GM21526 (cell line): ENCODE measurements at regions not wholly inside any gene's neighbourhood (a gene's known extent, or its start where the extent isn't known, plus 50 kb on each side); places are given as distances from the start of the nearest gene placed in this dataset.

Source experiments
- ATAC-seq: cut with Tn5 transposase; IDR thresholded peaks from one replicate; pipeline ENCODE4 v1.9.1; 2021; ENCODE audit warnings: moderate library complexity; ENCODE audit not compliant: unreplicated experiment, low FRiP score

DNA sequence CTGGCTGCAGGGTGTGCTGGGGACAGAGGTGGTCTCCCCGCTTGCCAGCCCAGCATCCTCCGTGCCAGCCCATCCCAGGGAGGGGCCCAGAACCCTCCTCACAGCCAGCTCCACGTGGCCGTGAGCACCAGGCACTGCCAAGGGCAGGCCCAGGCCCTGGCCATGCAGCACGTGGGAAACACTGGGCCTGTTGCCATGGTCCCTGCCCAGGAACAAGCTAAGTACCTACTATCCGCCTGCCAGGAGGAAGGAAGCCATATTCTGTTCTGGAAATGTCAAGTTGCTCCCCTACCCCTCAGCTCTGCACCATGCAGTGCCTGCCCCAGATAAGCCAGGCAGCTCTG lies 250.6 kb downstream of the CYP26B1 start:
- no peak for ATAC-seq

DNA sequence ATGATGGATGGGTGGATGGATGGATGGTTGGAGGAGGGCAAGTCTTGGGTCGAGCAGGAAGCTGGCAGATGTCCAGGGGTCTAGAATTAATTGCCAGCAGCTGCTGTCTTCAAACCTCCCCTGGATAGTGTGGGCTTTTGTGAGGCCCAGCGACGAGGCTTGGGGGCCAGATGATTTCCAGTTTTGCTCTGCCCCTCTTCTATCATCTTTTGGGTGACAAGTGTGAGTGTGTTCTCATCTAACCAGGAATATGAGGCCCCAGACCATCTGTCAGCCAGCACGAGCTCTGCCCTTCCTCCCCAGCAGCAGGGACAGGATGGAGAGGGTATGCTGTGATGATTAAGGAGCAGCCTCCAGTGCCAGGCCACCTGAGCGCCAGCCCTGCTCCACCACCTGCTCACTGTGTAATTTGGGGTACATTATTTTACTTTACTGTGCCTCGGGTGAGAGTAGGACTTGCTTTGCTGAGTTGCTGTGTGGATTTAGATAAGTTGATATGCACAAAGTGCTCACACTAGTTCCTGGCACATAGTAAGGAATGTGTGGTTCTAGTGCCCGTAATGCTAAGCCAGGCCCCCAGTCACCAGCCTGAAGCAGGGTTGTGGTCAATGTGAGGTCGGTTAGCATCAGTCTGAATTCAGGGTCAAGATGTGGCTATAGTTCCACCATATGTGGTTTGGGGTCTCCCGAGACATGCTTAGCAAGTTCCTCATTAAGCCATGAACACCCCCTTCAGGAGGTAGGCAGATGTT lies 251.1 kb downstream of the CYP26B1 start:
- ATAC-seq, result no peak

GRCh38 chr2:71895320-71896161 lies 252.1 kb downstream of the CYP26B1 start:
- ATAC-seq, result no peak

DNA sequence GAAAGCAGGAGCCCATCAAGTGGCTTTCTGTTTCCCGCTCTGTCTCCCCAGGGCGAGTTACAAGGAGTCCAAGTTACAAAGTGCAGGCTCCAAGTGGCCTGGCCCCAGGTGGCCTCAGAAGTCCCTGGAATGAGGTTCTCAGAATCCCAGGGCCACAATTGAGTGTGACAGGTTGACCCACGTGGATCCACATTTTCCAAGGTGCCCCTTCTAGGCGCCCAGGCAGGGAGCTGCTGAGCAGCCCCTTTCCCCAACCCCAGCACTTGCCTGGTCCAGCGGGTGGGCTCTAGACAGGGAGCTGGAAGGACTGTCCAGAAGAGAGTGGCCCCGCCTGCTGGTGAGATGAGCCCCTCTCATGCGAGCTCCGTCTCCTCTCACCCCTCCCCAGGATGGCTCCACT lies 253.4 kb downstream of the CYP26B1 start:
- ATAC-seq, result no peak

- ATAC-seq, result no peak
Measured at GRCh38 chr2:71893646-71894045, 254.0 kb downstream of the CYP26B1 start.

DNA sequence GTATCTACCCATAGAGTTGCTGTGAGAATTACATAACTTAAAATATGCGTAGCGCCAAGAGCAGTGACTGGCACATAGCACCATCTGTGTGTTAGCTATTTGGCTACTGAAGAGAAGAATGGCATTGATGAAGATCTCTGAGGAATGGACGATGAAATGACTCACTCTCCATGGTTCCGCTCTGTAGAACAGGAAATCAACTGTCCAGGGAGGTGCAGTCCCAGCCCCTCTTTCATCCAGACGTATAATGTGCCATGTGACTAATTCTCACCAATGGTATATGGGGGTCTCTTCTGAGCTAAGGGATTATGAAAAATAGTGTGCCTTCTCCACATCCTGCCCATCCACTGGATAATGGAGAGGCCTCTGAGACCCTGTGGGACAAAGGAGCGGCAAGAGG lies 254.8 kb downstream of the CYP26B1 start:
- no peak for ATAC-seq

- ATAC-seq, result no peak
Measured at GRCh38 chr2:71892423-71892730, 255.3 kb downstream of the CYP26B1 start.

DNA sequence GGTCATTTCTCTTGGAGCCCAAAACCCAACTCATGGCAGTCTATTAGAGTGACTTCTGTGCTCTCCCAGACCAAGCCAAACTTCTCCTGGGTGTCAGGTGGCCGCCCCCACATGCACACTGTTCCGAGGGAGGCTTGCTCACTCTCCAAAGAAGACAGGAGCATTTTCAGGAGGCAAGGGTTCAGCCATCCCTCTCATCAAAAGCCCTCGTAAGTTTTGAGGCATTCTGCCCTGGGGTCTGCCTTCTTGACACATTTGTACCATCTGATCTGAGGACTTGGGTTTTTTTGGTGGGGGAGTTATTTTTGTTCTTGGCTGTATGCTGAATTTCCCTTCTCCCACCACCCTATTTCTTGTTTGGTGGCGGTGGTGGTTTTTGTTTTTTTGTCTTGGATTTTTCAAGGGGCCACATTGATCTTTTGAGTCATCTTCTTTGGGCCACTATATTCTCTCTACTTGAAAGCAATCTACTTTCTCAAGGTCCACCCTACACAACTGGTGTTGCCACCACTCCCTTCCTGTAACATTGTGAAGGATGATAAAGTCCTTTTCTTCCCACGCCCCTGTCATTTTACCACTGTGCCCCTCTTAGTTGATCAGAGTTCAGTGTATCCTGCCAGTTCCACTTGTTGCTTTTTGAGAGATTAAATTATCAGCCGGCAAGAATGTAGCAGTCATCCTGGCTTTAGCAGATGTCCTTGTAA lies 255.8 kb downstream of the CYP26B1 start:
- ATAC-seq, result no peak

GRCh38 chr2:71891155-71891554 lies 256.5 kb downstream of the CYP26B1 start:
- ATAC-seq, result no peak

GRCh38 chr2:71889759-71890684 lies 257.6 kb downstream of the CYP26B1 start:
- ATAC-seq, result no peak

GRCh38 chr2:71888751-71889445 lies 258.8 kb downstream of the CYP26B1 start:
- no peak for ATAC-seq

DNA sequence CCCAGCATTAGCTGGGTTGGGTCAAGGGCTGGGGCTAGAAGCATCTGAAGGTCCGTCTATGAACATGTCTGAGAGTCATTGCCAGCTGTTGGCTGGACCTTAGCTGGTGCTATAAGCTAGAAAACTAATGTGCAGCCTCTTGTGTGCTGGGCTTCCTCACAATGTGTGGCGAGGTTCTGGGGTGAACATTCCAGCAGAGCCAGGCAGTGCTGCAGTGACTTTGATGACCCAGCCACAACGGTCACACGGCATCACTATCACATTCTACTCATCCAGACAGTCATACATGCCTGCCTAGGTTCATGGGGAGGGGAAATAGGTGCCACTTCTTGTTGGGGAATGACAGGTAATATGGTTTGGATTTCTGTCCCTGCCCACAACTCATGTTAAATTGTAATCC lies 260.5 kb downstream of the CYP26B1 start:
- ATAC-seq, result no peak

DNA sequence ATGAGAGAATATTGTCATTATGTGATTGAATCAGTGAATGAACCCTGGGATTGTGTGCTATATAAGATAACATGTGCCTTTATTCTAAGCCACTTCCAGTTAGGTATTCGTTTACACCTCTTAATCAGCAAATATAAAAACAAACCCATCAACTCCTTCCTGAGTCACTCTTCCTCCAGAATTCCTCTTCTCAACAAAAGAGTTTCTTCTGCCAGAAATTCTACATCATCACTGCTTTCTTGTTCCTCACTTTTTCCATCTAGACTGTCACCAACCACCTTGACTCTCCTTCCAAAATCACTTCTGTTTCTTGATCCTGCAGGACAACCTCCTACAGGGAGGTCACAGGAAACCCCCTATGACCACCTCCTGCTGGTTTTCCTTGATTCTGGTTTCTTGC lies 261.4 kb downstream of the CYP26B1 start:
- ATAC-seq, result no peak

DNA sequence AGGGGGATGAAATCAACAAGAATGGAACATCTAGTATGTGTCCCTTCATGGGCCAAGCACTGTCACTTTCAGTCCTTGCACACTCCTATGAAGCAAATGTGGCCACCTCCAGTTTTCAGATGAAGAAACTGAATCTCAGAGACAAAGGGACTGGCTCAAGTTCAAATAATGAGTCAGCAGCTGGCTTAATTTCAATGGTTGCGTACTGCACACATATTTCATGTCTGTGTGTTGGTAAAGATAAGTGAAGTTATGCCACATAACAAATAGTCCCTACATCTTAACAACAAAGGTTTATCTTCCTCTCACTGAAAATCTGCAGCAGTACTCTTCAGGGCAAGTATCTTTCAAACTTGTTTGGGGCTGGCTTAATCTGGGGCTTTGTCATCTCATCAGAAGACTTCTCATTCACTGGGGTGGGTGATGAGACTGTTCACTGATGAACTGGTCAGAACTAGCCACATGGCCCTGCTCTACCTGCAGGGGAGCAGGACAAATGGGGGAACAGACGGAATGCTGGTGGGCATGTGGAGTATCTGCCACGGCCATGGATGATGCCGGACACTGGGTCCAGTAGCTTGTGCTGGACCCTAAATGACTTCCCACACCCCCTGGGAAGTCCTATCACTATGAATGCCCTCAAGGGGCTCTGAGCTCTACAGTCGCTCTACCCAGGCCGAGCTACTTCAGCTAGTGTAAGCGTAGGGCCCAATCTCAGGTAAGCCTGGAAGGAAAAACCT lies 263.2 kb downstream of the CYP26B1 start:
- ATAC-seq, result no peak

- ATAC-seq, result no peak
Measured at GRCh38 chr2:71882949-71883472, 264.7 kb downstream of the CYP26B1 start.

DNA sequence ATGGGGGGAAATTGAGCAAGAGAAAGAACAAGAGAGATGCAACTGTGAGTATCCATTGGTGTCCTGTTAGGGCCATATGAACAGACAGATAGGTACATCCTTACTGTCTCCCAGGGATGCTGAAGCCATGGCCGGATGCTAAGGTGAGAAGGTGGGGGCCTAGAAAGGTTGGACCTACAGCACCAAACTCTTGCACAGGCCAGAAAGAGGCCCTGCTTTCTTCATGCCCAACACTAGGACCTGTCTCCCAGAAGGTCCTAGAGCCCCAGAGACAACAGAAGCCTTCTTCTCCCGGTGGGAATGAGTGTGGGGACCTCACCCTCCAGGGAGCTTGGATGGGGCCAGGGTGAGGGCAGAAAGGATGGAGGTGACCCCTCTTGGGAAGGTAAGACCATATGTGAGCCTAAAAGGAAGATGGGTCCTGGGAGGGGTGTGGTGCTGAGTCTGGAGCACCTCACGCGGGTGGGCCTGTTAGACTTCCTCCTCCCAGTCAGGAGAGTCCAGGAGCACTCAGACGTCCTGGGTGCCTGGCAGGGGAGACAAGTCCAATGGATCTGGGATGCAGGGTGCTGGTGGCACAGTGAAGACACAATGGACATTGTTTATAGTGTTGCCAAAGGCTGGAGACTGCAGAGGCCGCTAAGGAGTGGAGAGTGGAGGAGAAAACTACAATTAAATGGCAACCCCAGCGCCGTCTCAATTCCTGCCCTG lies 265.3 kb downstream of the CYP26B1 start:
- no peak for ATAC-seq

DNA sequence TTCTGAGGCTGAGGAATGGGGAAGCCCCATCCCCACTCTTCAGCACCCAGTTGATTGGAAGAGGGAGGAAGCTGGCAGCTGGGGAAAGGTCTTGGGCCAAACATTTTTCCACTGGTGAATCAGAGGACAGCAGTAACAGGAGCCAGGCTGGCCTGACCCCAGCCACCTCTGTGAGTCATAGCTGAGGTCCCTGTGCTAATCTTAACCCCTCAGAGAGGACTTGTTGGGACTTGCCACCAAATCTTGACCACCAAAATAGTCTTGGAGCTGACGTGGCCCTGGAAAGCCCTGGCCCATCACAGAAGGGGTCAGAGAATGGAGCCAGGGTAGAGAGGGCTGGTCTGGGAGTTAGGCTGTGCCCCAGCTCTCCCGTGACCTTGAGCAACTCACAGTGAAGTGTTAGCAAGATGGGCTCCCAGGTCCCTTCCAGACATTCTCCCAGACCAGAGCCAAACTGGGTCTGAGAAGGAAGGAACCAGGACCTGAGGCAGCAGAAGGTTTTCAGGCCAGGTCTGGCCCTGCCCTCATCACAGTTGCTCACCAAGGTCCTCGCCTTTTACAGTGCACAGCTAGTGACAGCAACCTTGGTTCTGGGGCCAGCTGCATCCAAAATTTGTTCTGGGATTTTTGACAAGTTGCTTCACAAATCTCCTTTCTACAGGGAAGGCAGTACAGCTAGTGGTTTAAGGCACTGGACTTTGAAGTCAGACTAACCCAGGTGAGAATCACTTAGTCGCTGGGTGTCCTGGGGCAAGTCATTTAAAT lies 266.6 kb downstream of the CYP26B1 start:
- no peak for ATAC-seq

GRCh38 chr2:71880287-71880686 lies 267.4 kb downstream of the CYP26B1 start:
- no peak for ATAC-seq
